Inflammatory macrophage (primary cell): ENCODE measurements at regions not wholly inside any gene's neighbourhood (a gene's known extent, or its start where the extent isn't known, plus 50 kb on each side); places are given as distances from the start of the nearest gene placed in this dataset.

Experiments
- DNase-seq, 2 donors: peaks; one replicate each; pipeline ENCODE4 v3.0.0-alpha.2; 2020 to 2022

DNA sequence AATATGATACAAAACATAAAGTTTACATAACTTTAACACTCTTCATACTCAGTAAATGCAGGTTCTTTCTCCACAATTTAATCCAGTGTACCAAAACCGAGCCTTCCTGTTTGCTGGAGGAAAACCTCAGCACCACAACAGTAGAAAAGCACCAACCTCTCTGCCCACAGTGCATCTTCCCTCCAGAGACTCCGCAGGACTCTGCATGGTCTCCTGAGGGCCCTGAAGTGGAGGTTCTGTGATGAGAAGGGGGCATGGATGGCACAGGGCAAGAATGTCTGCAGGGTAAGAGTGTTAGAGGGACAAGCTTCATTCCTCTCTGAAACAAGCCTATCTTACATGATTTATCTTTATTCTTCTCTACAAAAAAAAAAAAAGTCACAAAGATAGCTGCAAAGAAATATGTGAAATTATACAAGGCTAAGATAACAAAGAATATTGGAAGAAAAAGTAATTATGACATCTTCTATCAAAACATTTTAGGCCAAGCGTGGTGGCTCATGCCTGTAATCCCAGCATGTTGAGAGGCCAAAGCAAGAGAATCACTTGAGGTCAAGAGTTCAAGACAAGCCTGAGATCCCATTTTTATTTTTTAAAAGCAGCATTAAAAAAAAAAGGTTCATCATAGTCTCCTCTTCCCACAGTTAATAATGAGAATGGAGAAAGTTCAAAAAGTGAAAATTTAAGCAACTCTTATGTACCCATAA lies 102.0 kb downstream of the VPREB1 start:
- no peak for DNase-seq

DNA sequence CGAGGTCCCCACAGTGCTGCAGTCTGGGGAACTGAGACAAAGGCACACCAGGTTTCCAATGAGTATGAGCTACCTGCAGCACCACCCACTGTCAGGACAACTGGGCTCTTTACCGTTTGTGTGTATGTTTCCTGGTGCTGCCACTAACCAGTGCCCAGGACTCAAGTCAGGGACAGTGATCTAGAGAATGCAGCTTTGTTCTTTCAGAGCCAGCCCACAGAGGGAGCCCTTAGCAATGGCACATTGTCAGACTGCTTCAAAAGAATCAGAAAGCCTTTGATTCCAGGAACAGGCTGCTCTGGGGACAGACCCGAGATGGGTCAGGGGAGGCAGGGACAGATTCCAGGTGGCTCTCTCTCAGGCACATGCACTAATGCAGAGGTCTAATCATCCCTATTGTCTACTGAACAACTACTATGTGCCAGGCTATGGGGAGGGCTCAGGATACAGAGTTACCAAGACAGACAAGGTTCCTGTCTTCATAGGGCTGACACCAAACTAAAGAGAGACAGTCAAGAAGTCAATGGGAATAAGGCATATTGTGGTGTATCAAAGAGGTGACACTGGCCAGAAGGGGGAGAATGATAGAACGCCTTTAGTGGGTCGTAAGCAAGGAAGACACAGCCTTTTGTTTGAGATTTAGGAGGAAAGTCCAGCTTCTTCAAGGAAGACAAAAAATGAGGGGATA lies 103.7 kb downstream of the VPREB1 start:
- DNase-seq, result no peak

DNA sequence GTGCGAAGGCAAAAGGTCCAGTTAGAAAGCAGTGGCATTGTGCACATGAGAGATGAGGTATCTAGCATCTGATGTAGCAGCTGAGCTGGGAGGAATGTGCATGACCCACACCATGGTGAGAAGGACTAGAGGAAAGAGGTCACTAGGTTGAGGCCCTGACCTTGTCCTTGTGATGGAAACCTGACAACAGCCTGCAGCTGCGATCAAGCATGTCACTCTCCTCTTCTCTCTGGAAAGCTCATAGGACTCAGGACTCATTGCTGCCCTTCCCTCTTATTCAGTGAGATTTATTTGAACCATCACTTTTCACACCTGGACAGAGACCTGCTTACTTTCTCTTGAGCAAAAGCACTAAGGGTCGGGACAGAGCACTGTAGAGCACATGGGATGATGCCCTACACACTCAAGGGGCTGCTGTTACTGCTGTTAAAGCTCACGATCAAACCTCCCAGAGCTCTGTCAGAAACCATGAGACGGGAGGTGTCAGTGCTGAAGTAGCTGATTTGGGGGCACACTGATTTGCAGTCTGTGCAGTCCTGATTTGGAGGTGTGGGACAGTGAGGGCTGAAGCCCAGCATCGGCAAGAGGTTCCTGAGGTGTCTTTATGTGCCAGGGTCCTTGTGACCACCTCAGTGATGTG lies 104.3 kb downstream of the VPREB1 start:
- no peak for DNase-seq

DNA sequence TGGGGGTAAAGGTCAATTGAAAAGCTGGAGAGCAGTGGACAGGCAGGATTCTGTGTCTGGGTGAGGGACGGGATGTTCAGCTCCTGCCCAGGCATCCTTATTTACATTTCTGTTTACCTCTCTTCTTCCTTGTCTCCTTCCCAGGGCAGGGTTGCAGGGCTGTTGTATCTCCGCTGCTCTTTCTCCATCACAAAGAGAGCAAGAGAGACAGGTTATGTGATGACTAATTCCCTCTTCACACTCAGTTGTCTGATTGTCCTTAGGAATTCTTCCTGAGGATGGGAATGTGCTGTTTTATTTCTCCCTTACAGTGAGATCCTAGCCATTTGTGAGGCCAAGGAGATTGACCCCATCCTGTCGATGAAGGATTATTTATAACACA lies 104.9 kb downstream of the VPREB1 start:
- no peak for DNase-seq

DNA sequence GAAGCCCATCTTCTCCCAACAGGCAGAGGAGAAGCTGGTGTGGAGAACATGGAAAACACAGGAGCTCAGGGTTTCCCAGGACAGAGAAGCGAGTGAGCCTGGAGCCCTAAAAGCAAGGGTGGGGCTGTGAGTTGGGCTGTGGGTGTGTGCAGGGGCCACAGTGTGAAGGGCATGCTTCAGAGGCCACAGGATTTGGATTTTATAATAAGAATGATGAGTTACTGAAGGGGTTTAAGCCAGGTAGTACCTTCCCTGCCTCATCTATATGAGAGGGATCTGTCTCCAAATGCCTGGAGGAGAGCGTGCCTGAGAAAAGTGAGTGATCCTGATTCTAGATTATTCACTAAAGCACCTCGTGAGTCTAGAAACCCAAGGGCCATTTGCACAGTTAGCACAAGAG lies 106.8 kb downstream of the VPREB1 start:
- DNase-seq, result no peak

DNA sequence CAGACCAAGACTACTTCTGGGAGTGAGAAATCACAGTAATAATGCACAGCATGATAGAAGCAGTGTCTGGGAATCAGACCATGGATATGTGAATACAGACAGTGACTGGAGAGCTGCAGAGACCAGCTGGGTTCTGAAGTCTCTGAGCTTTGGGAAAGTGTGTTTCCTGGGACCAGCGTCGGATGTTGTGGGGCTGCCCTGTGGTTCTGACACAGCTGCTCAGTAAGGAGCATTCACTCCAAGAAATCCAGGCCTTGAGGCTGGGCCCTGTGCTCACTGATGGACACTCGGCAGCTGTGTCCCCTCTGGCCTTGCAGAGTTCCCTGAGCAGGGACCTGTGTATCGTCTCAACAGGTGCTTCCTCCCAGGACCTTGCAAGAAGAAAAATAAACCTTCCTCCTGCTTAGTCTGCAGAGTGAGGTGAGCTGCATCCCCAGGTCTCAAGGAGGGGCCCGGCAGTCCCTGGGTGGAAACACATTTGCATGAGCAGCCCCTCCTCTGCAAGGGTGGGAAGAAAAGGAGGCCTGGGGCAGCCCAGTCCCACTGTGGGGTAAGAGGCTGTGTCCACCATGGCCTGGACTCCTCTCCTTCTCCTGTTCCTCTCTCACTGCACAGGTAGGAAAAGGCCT lies 107.9 kb downstream of the VPREB1 start:
- DNase-seq, result no peak

DNA sequence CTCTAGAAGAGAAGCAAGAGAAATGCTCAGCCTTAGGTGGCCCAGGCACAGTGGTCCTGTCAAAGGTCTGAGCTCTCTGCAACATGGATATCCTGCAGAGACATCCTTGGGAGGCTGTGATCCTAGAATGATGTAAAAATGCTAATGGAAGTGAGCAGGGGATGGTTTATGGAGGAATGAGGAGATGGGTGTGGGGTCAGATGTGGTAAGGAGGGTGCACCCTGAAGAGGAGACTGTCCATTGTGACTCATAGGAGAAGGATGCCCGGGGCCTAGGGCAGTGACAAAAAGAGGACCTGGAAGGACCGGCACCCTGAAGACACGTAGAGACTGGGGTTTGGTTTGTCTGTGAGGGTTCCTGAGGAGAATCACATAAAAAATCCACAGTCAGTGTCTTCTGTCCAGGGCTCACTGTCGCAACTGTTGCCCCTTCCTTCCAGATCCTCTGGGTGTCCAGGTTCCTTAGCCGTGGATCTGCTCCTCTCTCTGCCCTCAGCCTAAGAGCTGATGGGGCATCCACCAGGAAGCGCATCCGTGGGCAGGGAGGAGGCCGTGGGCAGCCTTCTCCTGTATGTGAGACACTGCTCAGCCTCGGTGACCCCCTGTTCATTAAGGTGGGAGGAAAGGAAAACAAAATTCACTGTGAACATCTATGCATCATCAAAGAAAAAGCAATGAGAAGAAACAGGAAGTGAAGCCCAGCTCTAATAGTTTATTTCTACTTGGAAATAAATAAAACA lies 110.7 kb downstream of the VPREB1 start:
- DNase-seq, result no peak

DNA sequence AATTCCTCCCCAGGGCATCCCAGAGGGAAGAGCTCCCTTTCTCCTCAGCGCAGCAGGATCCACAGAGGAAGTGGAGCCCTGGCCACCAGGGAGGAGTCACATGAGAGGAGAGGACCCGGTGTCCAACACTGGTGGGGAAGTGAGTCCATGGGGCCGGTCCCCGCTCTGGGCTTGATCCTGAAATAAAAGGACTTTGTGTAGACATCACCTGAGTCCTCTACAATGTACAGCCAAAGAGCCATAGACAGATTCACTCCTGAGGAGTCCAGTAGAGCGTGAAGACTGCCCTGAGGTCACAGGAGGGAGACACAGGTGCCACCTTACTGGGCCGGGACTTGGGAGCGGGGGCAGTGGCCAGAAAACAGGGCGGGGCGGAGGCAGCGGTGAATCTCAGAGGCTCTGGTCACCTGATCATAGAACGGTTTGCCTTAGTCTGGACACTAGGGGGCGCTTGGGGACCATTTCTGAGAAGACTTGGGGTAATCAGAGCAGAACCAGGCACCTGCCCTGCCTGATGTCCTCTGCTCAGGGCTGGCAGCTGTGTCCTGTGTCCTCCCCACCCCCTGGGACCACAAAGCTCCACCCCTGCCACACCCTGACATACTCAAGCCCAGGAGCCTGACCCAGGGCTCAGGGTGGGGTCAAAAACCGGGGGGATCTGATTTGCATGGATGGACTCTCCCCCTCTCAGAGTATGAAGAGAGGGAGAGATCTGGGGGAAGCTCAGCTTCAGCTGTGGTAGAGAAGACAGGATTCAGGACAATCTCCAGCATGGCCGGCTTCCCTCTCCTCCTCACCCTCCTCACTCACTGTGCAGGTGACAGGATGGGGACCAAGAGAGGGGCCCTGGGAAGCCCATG lies 112.7 kb downstream of the VPREB1 start:
- peak; percentile 77 to 85 for DNase-seq

DNA sequence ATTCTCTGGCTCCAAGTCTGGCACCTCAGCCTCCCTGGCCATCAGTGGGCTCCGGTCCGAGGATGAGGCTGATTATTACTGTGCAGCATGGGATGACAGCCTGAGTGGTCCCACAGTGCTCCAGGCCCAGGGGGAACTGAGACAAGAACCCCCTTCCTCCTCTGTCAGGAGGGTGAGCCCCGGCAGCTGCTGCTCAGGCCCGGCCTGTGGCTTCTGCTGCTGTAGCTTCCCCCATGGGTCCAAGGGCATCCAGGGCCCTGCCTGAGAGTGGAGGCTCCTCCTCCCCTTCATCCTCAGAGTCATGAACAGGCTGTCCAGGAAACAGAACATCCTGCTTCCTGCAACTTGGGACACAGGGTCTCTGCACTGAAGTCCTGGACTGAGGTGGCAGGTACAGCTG lies 113.6 kb downstream of the VPREB1 start:
- DNase-seq, result no peak

DNA sequence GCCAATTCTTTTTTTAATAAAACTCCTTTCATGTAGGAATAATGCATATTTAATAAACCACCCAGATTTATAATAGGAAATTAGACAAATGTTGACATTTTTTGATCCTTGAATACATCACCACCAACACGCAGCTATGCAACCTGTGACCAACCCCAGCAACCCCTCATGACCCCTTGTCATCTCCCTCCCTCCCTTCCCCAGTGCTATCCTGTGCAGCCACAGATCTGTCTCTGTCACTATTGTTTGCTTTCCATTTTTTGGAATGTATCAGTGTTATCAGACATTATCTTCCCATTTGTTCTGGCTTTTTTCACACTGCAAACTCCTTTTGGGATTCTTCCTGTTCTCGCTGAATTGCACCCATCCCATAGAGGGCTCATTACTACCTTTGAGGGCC lies 114.1 kb downstream of the VPREB1 start:
- no peak for DNase-seq

DNA sequence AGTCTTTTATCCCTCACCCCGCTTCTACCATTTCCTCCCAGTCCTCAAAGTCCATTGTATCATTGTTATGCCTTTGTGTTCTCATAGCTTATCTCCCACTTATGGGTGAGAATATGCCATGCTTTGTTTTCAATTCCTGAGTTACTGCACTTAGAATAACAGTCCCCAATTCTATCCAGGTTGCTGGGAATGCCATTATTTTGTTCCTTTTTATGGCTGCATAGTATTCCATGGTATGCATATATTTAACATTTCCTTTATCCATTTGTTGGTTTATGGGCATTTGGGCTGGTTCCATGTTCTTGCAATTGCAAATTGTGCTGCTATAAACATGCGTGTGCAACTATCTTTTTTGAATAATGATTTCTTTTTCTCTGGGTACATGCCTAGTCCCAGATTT lies 114.9 kb downstream of the VPREB1 start:
- no peak for DNase-seq

DNA sequence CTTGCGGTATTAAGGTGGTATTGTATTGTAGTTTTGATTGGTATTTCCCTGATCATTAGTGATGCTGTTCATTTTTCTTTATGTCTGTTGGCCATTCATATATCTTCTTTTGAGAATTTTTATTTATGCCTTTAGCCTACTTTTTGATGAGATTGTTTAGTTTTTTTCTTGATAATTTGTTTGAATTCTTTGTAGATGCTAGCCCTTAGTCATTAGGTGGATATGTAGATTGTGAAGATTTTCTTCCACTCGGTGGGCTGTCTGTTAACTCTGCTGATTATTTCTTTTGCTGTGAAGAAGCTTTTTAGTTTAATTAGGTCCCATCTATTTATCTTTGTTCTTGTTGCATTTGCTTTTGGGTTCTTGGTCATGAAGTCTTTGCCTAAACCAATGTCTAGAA lies 115.4 kb downstream of the VPREB1 start:
- no peak for DNase-seq

DNA sequence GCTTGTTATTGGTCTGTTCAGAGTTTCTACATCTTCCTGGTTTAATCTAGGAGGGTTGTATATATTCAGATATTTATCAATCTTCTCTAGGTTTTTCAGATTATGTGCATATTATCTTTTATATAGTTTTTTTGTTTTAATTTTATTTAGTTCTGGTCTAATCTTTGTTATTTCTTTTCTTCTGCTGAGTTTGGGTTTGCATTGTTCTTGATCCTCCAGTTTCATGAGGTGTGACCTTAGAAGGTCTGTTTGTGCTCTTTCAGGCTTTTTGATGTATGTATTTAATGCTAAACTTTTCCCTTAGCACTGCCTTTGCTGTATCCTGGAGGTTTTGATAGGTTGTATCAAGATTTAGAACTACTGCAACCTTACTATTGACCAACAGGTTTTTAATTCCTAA lies 117.7 kb downstream of the VPREB1 start:
- no peak for DNase-seq

DNA sequence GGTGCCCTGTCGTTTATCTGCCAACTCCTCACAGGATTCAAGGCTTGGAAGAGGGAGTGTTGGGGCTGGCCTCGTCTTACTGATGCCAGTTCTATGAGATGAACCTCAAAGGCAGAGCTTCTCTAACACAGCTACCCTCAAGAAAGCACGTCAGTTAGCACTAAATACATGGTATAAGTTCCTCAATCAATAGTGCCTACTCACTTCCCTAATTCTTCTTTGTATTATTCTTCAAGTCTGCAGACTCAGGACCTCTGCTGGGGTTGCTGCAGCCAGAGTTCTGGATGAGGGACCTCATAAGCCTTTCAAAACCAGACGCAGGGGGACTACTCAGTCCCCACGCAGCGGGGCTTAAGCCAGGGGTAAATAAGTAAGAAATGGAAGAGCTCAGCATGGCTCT lies 118.3 kb downstream of the VPREB1 start:
- DNase-seq, result peak; percentile 17 to 63

DNA sequence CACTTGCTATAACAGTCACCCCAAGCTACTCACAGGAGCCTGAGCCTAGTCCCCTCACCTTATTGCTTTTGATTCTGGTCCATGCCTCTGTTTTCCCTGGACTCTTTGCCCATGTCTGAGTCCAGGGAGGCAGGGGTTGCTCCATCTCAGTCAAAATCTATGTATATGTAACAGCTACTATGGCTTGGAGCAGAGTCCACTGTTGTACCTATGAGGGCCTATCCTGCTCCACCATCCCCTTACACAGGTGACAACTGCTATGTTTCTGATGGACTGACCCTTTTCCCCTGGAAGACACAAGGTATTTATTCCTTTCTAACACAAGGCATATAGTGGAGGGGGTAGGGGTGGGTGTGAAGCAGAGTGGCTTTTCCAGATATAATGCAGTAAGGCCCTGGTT lies 119.6 kb downstream of the VPREB1 start:
- DNase-seq, result no peak

DNA sequence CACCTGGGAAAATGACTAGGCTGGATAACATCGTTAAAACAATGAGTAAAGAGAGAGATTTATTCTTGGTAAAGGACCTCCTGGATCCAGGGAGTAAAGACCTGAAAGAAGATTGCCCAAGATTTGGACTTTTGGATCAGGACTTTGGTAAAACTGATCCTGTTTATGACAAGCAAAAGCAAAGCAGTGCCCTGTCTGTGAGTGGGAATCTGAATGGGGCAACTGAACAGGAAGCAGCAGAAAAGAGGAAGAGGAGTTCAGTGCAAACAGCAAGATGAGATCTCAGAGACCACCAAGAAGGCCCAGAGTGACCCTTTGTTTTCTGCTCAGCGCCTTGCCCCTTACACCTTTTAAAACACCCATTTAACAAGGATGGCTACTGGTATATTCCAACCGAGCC lies 122.0 kb downstream of the VPREB1 start:
- peak; percentile 18 to 39 for DNase-seq

DNA sequence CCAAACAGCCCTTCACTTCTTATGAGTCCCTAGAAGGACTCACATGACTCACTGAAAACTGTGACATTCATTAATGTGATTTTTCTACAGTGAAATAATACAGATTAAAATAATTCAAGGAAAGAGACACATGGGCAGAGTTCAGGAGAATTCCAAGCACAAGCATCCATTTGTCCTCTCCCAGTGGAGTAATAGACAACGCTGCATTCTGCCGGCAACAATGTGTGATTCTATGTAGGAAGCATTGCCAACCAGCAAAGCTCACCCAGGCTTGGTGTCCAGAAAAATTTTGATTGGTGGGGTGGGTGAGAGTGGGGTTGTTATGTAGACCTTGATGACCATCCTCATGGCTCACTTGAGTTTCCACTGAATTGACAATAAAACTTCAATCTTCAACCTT lies 123.9 kb downstream of the VPREB1 start:
- DNase-seq, result no peak

DNA sequence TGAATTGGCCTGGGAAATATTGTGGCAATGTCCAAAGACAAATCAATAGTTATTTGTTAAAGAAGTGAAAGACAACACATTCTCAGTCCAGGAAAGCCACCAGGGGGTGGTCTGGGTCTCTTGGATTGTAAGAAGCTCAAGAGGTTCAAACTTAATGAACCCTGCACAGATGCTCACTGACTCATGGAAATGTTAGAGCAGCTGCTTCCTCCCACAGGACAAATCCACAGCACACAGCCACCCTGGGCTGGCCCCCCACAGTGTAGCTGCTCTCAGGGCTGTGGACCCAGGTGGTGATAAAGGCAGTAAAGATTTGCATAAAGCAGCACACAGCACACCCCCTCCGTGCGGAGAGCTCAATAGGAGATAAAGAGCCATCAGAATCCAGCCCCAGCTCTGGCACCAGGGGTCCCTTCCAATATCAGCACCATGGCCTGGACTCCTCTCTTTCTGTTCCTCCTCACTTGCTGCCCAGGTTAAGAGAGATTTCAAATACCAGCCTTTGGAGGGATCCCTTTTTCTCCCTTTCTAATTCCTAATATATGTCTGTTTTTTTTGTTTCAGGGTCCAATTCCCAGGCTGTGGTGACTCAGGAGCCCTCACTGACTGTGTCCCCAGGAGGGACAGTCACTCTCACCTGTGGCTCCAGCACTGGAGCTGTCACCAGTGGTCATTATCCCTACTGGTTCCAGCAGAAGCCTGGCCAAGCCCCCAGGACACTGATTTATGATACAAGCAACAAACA lies 124.8 kb downstream of the VPREB1 start:
- DNase-seq, result peak in 1 of 2 donors; percentile 39

DNA sequence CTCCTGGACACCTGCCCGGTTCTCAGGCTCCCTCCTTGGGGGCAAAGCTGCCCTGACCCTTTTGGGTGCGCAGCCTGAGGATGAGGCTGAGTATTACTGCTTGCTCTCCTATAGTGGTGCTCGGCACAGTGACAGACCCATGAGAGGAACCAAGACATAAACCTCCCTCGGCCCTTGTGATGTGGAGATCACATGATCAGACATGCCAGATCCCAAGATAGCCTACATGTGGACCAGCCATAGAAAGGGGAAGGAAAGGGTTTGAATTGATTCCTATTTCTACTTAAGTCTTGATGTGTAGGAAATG lies 125.3 kb downstream of the VPREB1 start:
- peak; percentile 62 to 84 for DNase-seq

DNA sequence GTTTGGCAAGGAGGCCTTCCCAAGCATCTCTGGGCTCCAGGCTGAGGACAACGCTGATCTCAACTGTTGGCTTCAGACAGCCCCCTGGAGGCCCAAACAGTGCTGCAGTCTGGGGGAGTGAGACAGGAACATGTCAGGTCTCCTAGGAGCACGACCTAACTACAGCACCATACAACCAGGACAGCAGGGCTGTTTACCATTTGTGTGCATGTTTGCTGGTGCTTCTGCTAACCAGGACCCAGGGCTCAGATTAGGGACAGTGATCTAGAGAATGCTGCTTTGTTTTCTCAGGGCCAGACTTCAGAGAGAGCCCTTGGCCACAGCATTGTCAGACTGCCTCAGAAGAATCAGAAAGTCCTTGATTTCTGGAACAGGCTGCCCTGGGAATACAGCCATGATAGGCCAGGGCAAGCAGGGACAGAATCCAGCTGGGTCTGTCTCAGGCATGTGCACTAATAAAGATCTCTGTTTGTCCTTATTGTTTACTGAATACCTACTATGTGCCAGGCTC lies 126.5 kb downstream of the VPREB1 start:
- DNase-seq, result no peak

DNA sequence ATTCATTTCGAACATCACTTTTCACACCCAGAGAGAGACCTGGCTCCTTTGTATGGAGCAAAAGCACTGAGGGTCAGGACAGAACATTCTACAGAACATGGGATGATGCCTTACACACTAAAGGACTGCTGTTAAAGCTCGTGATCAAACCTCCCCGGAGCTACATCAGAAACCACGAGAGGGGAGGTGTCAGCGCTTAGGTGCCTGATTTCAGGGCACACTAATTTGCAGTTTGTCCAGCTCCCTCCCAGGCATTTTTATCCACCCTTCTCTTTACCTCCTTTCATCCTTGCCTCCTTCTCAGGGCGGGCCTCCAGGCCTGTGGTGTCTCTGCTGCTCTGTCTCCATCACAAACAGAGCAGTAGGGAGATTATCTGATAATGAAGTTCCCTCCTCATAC lies 127.5 kb downstream of the VPREB1 start:
- DNase-seq, result no peak
